Mesenchymal stem cell (in vitro differentiated cells and primary cell): ENCODE measurements at regions not wholly inside any gene's neighbourhood (a gene's known extent, or its start where the extent isn't known, plus 50 kb on each side); places are given as distances from the start of the nearest gene placed in this dataset.
A peak's percentile ranks its signal among the peaks of the same experiment; 100 is the strongest.

Experiments used
- DNase-seq: peaks from one replicate; pipeline ENCODE4 v3.0.0-alpha.2; 2013
- H2AFZ ChIP-seq: one replicate; pipeline ENCODE4 v1.6.1; 2013; ENCODE audit warnings: low read depth, mild to moderate bottlenecking, control low read depth, inconsistent platforms, low read length, moderate library complexity
- H2AK5ac ChIP-seq: 2 replicates; pipeline ENCODE4 v1.6.1; 2013; ENCODE audit warnings: low read length, moderate library complexity, mild to moderate bottlenecking, inconsistent platforms; ENCODE audit not compliant: severe bottlenecking
- H2BK120ac ChIP-seq: one replicate; pipeline ENCODE4 v1.6.1; 2013; ENCODE audit warnings: low read depth, mild to moderate bottlenecking, inconsistent platforms, low read length, moderate library complexity
- H2BK12ac ChIP-seq, 2 experiments: one replicate each; pipeline ENCODE4 v1.6.1; 2013; ENCODE audit warnings: inconsistent platforms in 2 of 2, low read length in 2 of 2, mild to moderate bottlenecking in 2 of 2, moderate library complexity in 2 of 2, control low read depth in 1 of 2
- H2BK15ac ChIP-seq: one replicate; pipeline ENCODE4 v1.6.1; 2013; ENCODE audit warnings: mild to moderate bottlenecking, low read depth, inconsistent platforms; ENCODE audit not compliant: poor library complexity, severe bottlenecking
- H2BK5ac ChIP-seq: 2 replicates; pipeline ENCODE4 v1.6.1; 2013; ENCODE audit warnings: low read depth, mild to moderate bottlenecking, low read length, control low read depth, inconsistent platforms; ENCODE audit not compliant: poor library complexity, severe bottlenecking
- H3K14ac ChIP-seq, 2 experiments: one replicate each; pipeline ENCODE4 v1.6.1; 2013; ENCODE audit warnings: inconsistent platforms in 2 of 2, low read length in 2 of 2, control low read depth in 1 of 2, mild to moderate bottlenecking in 1 of 2, moderate library complexity in 1 of 2
- H3K18ac ChIP-seq, 2 experiments: one replicate each; pipeline ENCODE4 v1.6.1; 2013; ENCODE audit warnings: inconsistent platforms in 2 of 2, low read length in 2 of 2, control low read depth in 1 of 2, low read depth in 1 of 2, mild to moderate bottlenecking in 1 of 2
- H3K23ac ChIP-seq, 2 experiments: one replicate each; pipeline ENCODE4 v1.6.1; 2013; ENCODE audit warnings: inconsistent platforms in 2 of 2, low read length in 2 of 2, mild to moderate bottlenecking in 2 of 2, moderate library complexity in 2 of 2, control low read depth in 1 of 2
- H3K27ac ChIP-seq: 2 replicates; pipeline ENCODE4 v1.5.1; 2013; ENCODE audit warnings: mild to moderate bottlenecking, moderate library complexity, low read length, control low read depth, inconsistent platforms; ENCODE audit not compliant: poor library complexity, severe bottlenecking
- H3K27me3 ChIP-seq, 2 experiments: 2 replicates each; pipeline versions ENCODE4 v1.6.1 to v1.7.0; 2013; ENCODE audit warnings: low read length in 2 of 2, mild to moderate bottlenecking in 2 of 2, moderate library complexity in 2 of 2, control low read depth in 1 of 2, inconsistent platforms in 1 of 2; ENCODE audit not compliant: control insufficient read depth in 1 of 2, insufficient read depth in 1 of 2
- H3K36me3 ChIP-seq, 2 experiments: 2 replicates each; pipeline versions ENCODE4 v1.6.1 to v1.7.0; 2013; ENCODE audit warnings: low read length in 2 of 2, control low read depth in 1 of 2, inconsistent platforms in 1 of 2, low read depth in 1 of 2, mild to moderate bottlenecking in 1 of 2; ENCODE audit not compliant: insufficient read depth in 2 of 2, control insufficient read depth in 1 of 2
- H3K4ac ChIP-seq, 2 experiments: one replicate each; pipeline ENCODE4 v1.6.1; 2013; ENCODE audit warnings: inconsistent platforms in 2 of 2, low read length in 2 of 2, mild to moderate bottlenecking in 2 of 2, moderate library complexity in 2 of 2, control low read depth in 1 of 2, low read depth in 1 of 2
- H3K4me1 ChIP-seq: 2 replicates; pipeline ENCODE4 v1.6.1; 2013; ENCODE audit warnings: low read depth, low read length, control low read depth; ENCODE audit not compliant: control insufficient read depth, insufficient read depth
- H3K4me2 ChIP-seq: 2 replicates; pipeline ENCODE4 v1.6.1; 2013; ENCODE audit warnings: low read length, mild to moderate bottlenecking, inconsistent platforms; ENCODE audit not compliant: poor library complexity, severe bottlenecking
- H3K4me3 ChIP-seq, 2 experiments: 2 replicates each; pipeline versions ENCODE4 v1.5.1 to v1.7.0; 2013; ENCODE audit warnings: low read length in 2 of 2, mild to moderate bottlenecking in 2 of 2, control low read depth in 1 of 2, low read depth in 1 of 2; ENCODE audit not compliant: insufficient read depth in 1 of 2
- H3K79me1 ChIP-seq: replicated peaks from 2 replicates; pipeline ENCODE4 v1.6.1; 2013; ENCODE audit warnings: mild to moderate bottlenecking, control low read depth, low read length, inconsistent platforms; ENCODE audit not compliant: poor library complexity, severe bottlenecking
- H3K9ac ChIP-seq: 2 replicates; pipeline ENCODE4 v1.7.0; 2013; ENCODE audit warnings: mild to moderate bottlenecking, low read length, moderate library complexity
- H3K9me3 ChIP-seq: 2 replicates; pipeline ENCODE4 v1.7.0; 2013; ENCODE audit warnings: mild to moderate bottlenecking, low read length; ENCODE audit not compliant: control insufficient read depth
- H4K8ac ChIP-seq: one replicate; pipeline ENCODE4 v1.6.1; 2013; ENCODE audit warnings: inconsistent platforms, mild to moderate bottlenecking, low read length, moderate library complexity
- H4K91ac ChIP-seq: one replicate; pipeline ENCODE4 v1.6.1; 2013; ENCODE audit warnings: mild to moderate bottlenecking, low read length, inconsistent platforms
- WGBS: methylation state at CpG from one replicate; pipeline ENCODE4 v1.1.7; 2013; ENCODE audit warnings: mixed read lengths; 5-methylcytosine and 5-hydroxymethylcytosine counted together

DNA sequence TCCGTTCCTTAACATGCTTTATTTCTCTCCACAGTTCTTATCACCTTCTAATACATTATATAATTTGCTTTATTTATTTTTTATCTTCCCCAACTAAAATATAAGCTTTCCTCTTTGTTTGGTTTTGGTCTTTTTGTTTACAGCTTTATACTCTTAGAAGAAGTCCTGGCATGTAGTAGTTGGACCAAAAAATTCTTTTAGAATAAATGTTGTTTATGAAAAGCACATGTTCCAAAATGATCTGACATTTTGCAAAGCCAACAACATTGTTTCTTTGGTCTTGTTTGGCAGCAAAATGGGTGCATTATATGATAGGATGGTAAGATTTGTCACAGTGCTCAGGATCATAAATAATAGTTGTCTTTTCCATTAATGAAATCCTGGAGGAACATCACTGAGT, 312.5 kb downstream of the LRIG3 start:
- 0% methylated on average over 1 of the region's 1 CpG for WGBS
- Histone ChIP-seq H3K4me2 (no peak overlapping the region), H2AFZ (no peak overlapping the region), H2BK5ac (no peak overlapping the region), H3K4me1 (no peaks in the 10 kb centered on the region), H2BK15ac (no peak overlapping the region), H3K4ac (no peak overlapping the region), H3K79me1 (no peaks in the 10 kb centered on the region), H2AK5ac (no peak overlapping the region), H4K8ac (no peak overlapping the region), H2BK120ac (no peak overlapping the region), H3K4me3 (no peak overlapping the region), H3K9me3 (no peaks in the 10 kb centered on the region), H3K27ac (no peak overlapping the region), H2BK12ac (no peak overlapping the region), H3K14ac (no peak overlapping the region), H3K27me3 (no peaks in the 10 kb centered on the region), H3K18ac (no peak overlapping the region), H4K91ac (no peak overlapping the region), H3K36me3 (no peaks in the 10 kb centered on the region), H3K9ac (no peak overlapping the region), H3K23ac (no peak overlapping the region)
- no peak for DNase-seq

DNA sequence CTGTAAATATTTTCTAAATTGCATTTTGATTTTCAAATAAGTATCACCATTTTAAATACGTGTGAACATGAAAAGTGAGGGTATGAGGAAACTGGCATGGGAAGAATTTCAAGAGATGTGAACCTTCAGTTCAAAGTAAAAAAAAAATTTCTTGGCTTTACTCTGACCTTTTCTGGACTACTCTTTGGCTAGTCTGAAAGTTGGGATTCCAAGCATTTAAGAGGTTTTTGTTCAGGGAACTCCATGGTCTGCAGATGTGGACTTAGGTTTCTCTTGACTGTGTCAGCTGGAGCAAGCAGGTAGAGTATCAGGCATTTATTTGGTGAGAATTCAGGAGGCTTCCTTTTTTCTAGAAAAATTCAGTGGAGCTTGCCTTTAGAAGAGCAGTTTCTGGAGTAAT, 311.6 kb downstream of the LRIG3 start:
- H2AFZ ChIP-seq: no peak overlapping the region
- no peaks in the 10 kb centered on the region for H3K79me1 ChIP-seq
- H3K23ac ChIP-seq: no peak overlapping the region
- H4K91ac ChIP-seq: no peak overlapping the region
- no peak overlapping the region for H2AK5ac ChIP-seq
- H3K36me3 ChIP-seq: no peaks in the 10 kb centered on the region
- H3K27ac ChIP-seq: no peak overlapping the region
- H2BK5ac ChIP-seq: no peak overlapping the region
- H3K18ac ChIP-seq: no peak overlapping the region
- no peaks in the 10 kb centered on the region for H3K9me3 ChIP-seq
- no peak overlapping the region for H3K4ac ChIP-seq
- H2BK12ac ChIP-seq: no peak overlapping the region
- no peak overlapping the region for H2BK120ac ChIP-seq
- H4K8ac ChIP-seq: no peak overlapping the region
- no peak overlapping the region for H3K14ac ChIP-seq
- peak; percentile 11 for DNase-seq
- H3K4me3 ChIP-seq: no peak overlapping the region
- no CpG with 5 or more reads among the region's 1 CpG for WGBS
- H3K4me2 ChIP-seq: no peak overlapping the region
- H3K9ac ChIP-seq: no peak overlapping the region
- no peaks in the 10 kb centered on the region for H3K27me3 ChIP-seq
- H3K4me1 ChIP-seq: no peaks in the 10 kb centered on the region
- no peak overlapping the region for H2BK15ac ChIP-seq

DNA sequence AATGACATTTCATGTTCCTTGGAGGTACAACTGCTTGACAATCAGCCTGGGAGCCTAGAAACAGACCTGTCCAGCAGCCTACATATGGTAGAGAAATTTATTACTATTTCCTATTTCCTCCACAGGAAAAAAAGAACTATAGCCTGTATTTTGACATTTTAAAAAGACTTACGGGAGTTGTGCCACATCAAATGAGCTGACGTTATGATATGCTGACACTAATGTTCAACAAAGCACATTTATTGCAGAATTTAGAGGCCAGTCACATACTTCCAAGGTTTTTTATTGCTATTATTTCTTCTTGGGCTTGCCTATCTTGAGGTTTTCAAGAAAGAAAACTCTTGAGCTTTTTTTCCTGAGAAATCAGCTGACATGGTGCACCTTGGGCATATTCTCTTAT, 305.3 kb downstream of the LRIG3 start:
- DNase-seq: no peak
- Histone ChIP-seq H2AFZ (no peak overlapping the region), H3K4me3 (no peak overlapping the region), H2AK5ac (no peak overlapping the region), H3K79me1 (no peaks in the 10 kb centered on the region), H2BK12ac (no peak overlapping the region), H3K4me1 (no peaks in the 10 kb centered on the region), H3K4me2 (no peak overlapping the region), H3K27me3 (no peaks in the 10 kb centered on the region), H3K18ac (no peak overlapping the region), H2BK120ac (no peak overlapping the region), H3K9ac (no peak overlapping the region), H3K14ac (no peak overlapping the region), H3K36me3 (no peaks in the 10 kb centered on the region), H4K91ac (no peak overlapping the region), H3K9me3 (no peaks in the 10 kb centered on the region), H4K8ac (no peak overlapping the region), H3K4ac (no peak overlapping the region), H3K23ac (no peak overlapping the region), H2BK15ac (no peak overlapping the region), H2BK5ac (no peak overlapping the region), H3K27ac (no peak overlapping the region)
- WGBS: 100% methylated on average over 2 of the region's 2 CpGs

DNA sequence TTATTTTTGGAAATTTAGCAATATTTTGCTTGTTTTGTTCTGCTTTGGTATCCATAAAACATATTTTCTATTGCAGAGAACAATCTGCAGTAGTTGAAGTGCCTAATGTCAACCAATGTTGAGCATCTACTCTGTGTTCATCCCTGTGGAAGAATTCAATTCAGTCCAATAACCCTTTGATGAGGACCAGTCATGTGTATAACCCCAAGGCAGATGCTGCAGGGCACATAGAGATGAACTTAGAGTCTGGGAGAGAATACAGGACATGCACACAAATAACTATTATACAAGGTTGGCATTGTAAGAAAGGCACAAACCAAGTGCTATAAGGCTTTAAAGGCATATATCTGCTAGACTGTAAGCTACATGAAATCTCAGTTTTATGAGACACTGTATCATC, 304.7 kb downstream of the LRIG3 start:
- no peak overlapping the region for H2BK12ac ChIP-seq
- H3K14ac ChIP-seq: no peak overlapping the region
- H3K4me3 ChIP-seq: no peak overlapping the region
- no peaks in the 10 kb centered on the region for H3K4me1 ChIP-seq
- no peaks in the 10 kb centered on the region for H3K79me1 ChIP-seq
- H3K9me3 ChIP-seq: no peaks in the 10 kb centered on the region
- no peak overlapping the region for H3K23ac ChIP-seq
- no peaks in the 10 kb centered on the region for H3K27me3 ChIP-seq
- H3K36me3 ChIP-seq: no peaks in the 10 kb centered on the region
- no peak for DNase-seq
- H2AK5ac ChIP-seq: no peak overlapping the region
- H3K9ac ChIP-seq: no peak overlapping the region
- H4K91ac ChIP-seq: no peak overlapping the region
- H2BK120ac ChIP-seq: no peak overlapping the region
- H4K8ac ChIP-seq: no peak overlapping the region
- no peak overlapping the region for H3K4me2 ChIP-seq
- H3K27ac ChIP-seq: no peak overlapping the region
- H2AFZ ChIP-seq: no peak overlapping the region
- no peak overlapping the region for H2BK5ac ChIP-seq
- no peak overlapping the region for H3K18ac ChIP-seq
- H2BK15ac ChIP-seq: no peak overlapping the region
- H3K4ac ChIP-seq: no peak overlapping the region
